Glutamatergic neuron (in vitro differentiated cells): ENCODE measurements at regions not wholly inside any gene's neighbourhood (a gene's known extent, or its start where the extent isn't known, plus 50 kb on each side); places are given as distances from the start of the nearest gene placed in this dataset.

Source experiments
- DNase-seq: peaks from one replicate; pipeline ENCODE4 v3.0.0; 2022
- H3K27ac Mint-ChIP-seq: one replicate; pipeline ENCODE4 v1.8.0; 2020; ENCODE audit warnings: mild to moderate bottlenecking, mixed read lengths, inconsistent platforms; ENCODE audit not compliant: unreplicated experiment
- H3K27me3 Mint-ChIP-seq: one replicate; pipeline ENCODE4 v1.8.0; 2020; ENCODE audit warnings: mild to moderate bottlenecking, moderate library complexity, mixed read lengths, inconsistent platforms; ENCODE audit not compliant: unreplicated experiment
- H3K36me3 Mint-ChIP-seq: one replicate; pipeline ENCODE4 v1.8.0; 2020; ENCODE audit warnings: mild to moderate bottlenecking, mixed read lengths, inconsistent platforms; ENCODE audit not compliant: unreplicated experiment
- H3K4me1 Mint-ChIP-seq: one replicate; pipeline ENCODE4 v1.8.0; 2020; ENCODE audit warnings: mild to moderate bottlenecking, low read depth, mixed read lengths, inconsistent platforms; ENCODE audit not compliant: unreplicated experiment
- H3K4me3 Mint-ChIP-seq: one replicate; pipeline ENCODE4 v1.8.0; 2020; ENCODE audit warnings: mild to moderate bottlenecking, mixed read lengths, inconsistent platforms; ENCODE audit not compliant: unreplicated experiment
- H3K9me3 Mint-ChIP-seq: one replicate; pipeline ENCODE4 v1.8.0; 2020; ENCODE audit warnings: mild to moderate bottlenecking, moderate library complexity, mixed read lengths, inconsistent platforms; ENCODE audit not compliant: unreplicated experiment
- TF ChIP-seq, protein P1 (sequence below): fragments of 200-600 bp; sonication (generic); IDR thresholded peaks from one replicate; pipeline ENCODE4 v1.5.0; 2021; ENCODE audit not compliant: partially characterized antibody, unreplicated experiment

- TF ChIP-seq, protein P1, sequence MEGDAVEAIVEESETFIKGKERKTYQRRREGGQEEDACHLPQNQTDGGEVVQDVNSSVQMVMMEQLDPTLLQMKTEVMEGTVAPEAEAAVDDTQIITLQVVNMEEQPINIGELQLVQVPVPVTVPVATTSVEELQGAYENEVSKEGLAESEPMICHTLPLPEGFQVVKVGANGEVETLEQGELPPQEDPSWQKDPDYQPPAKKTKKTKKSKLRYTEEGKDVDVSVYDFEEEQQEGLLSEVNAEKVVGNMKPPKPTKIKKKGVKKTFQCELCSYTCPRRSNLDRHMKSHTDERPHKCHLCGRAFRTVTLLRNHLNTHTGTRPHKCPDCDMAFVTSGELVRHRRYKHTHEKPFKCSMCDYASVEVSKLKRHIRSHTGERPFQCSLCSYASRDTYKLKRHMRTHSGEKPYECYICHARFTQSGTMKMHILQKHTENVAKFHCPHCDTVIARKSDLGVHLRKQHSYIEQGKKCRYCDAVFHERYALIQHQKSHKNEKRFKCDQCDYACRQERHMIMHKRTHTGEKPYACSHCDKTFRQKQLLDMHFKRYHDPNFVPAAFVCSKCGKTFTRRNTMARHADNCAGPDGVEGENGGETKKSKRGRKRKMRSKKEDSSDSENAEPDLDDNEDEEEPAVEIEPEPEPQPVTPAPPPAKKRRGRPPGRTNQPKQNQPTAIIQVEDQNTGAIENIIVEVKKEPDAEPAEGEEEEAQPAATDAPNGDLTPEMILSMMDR = no peak
- no peak overlapping the region for H3K4me3 Mint-ChIP-seq
- peaks cover 4% of the 10 kb centered on the region for H3K27me3 Mint-ChIP-seq
- H3K4me1 Mint-ChIP-seq = peaks cover 10% of the 10 kb centered on the region
- peaks cover 3% of the 10 kb centered on the region for H3K9me3 Mint-ChIP-seq
- peaks cover under 1% of the 10 kb centered on the region for H3K36me3 Mint-ChIP-seq
- no peak for DNase-seq
- peak overlapping the region; percentile 52 for H3K27ac Mint-ChIP-seq
Measured at GRCh38 chr7:110534241-110534931, 556.5 kb upstream of the LRRN3 start.

- TF ChIP-seq, protein P1 = no peak
- Mint-ChIP-seq H3K27ac (no peak overlapping the region), H3K4me3 (no peak overlapping the region), H3K4me1 (peaks cover 6% of the 10 kb centered on the region), H3K9me3 (peaks cover under 1% of the 10 kb centered on the region), H3K27me3 (no peaks in the 10 kb centered on the region), H3K36me3 (no peaks in the 10 kb centered on the region)
- DNase-seq = no peak
Measured at GRCh38 chr7:110539216-110539615, 551.7 kb upstream of the LRRN3 start.

DNA sequence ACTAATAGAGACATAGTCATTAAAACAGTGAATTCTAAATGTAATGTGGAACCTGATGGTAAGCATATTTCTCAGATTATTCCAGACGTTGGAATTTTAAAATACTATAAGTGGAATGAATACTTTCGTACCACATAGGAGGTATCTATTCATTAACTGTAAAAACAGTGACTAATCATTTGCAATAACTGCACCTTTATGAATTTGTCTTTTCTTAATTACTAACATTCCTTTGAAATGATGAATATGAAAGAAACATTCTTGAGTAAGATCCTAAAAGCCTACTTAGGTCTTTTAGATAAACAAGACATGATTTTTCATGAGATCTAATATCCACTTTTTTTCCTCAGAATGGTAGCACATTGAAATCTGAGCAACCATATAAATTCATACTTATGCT is 549.0 kb upstream of the LRRN3 start:
- no peaks in the 10 kb centered on the region for H3K27me3 Mint-ChIP-seq
- no peaks in the 10 kb centered on the region for H3K9me3 Mint-ChIP-seq
- TF ChIP-seq, protein P1 = no peak
- no peak for DNase-seq
- H3K27ac Mint-ChIP-seq = no peak overlapping the region
- no peaks in the 10 kb centered on the region for H3K4me1 Mint-ChIP-seq
- no peak overlapping the region for H3K4me3 Mint-ChIP-seq
- no peaks in the 10 kb centered on the region for H3K36me3 Mint-ChIP-seq

DNA sequence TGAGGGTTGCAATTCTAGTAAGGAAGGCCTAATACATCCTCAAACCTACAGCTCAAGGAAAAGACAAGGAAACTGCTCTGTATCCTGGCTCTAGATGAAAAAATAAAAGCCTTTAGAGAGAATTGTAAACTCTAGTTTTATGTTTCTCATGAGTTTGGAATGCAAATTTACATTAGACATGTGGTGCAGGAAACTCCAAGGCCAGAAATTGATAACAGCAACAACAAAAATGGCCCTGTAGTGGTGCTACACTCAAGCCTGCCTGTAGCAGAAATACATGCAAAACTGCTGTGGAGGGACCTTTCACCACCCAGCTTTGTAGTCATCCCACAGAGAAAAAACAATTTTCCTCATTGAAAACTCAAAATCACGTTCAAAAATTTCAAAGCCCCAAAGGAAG is 546.7 kb upstream of the LRRN3 start:
- H3K27ac Mint-ChIP-seq = no peak overlapping the region
- TF ChIP-seq, protein P1 = no peak
- DNase-seq = no peak
- no peaks in the 10 kb centered on the region for H3K9me3 Mint-ChIP-seq
- H3K4me1 Mint-ChIP-seq = no peaks in the 10 kb centered on the region
- no peak overlapping the region for H3K4me3 Mint-ChIP-seq
- H3K36me3 Mint-ChIP-seq = no peaks in the 10 kb centered on the region
- H3K27me3 Mint-ChIP-seq = no peaks in the 10 kb centered on the region

DNA sequence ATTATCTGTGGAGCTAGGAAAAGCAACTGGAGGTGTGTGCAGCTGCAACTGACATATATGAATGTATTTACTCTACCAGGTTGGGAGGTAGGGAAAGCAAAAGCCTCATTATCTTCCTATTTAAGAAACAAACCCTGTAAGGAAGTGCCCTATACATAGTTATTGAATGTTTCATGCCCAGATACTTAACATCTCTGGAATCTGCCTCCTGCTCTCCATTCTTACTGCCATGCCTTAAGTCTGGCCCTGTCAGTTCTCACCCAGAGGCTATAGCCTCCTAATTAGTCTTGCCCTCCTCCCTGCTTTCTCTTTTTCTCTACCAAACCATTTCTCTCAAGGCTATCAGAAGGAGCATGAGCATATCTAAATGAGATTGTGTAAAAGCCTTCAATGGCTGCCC is 542.6 kb upstream of the LRRN3 start:
- no peak overlapping the region for H3K27ac Mint-ChIP-seq
- H3K4me1 Mint-ChIP-seq = no peaks in the 10 kb centered on the region
- peaks cover 6% of the 10 kb centered on the region for H3K9me3 Mint-ChIP-seq
- TF ChIP-seq, protein P1 = no peak
- no peak for DNase-seq
- no peak overlapping the region for H3K4me3 Mint-ChIP-seq
- H3K36me3 Mint-ChIP-seq = peaks cover 9% of the 10 kb centered on the region
- no peaks in the 10 kb centered on the region for H3K27me3 Mint-ChIP-seq
